IPS-NIHi7 (cell line): ENCODE measurements at regions not wholly inside any gene's neighbourhood (a gene's known extent, or its start where the extent isn't known, plus 50 kb on each side); places are given as distances from the start of the nearest gene placed in this dataset.
"Not testable (repeated sequence)": the region's sequence is repeated elsewhere in the genome, so short reads cannot be mapped to it uniquely, and the experiment has no call there.

Experiments used
- DNase-seq: peaks from one replicate; pipeline ENCODE4 v3.0.0; 2012; ENCODE audit warnings: mixed read lengths; ENCODE audit errors: extremely low spot score

- DNase-seq: not testable (repeated sequence)
Measured at GRCh38 chr7:81182056-81182455, 263.2 kb upstream of the SEMA3C start.

GRCh38 chr7:81181066-81181465 lies 262.2 kb upstream of the SEMA3C start:
- DNase-seq: no peak

DNA sequence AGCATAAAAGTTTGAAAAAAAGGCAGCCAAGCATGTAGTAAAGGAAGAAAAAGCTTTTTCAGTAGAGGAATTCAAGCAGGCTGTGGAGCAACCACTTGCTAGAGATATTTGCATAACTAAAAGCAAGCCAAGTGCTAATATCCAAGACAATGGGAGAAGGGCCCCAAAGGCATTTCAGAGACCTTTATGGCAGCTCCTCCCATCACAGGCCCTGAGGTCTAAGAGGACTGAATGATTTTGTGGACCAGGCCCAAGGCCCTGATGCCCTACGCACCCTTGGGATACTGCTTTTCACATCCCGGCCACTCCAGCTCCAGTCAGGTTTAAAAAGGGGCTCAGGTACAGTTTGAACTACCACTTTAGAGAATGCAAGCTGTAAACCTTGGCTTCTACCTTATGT lies 261.7 kb upstream of the SEMA3C start:
- peak; percentile 11 for DNase-seq

GRCh38 chr7:81175275-81175940 lies 256.6 kb upstream of the SEMA3C start:
- DNase-seq: no peak

DNA sequence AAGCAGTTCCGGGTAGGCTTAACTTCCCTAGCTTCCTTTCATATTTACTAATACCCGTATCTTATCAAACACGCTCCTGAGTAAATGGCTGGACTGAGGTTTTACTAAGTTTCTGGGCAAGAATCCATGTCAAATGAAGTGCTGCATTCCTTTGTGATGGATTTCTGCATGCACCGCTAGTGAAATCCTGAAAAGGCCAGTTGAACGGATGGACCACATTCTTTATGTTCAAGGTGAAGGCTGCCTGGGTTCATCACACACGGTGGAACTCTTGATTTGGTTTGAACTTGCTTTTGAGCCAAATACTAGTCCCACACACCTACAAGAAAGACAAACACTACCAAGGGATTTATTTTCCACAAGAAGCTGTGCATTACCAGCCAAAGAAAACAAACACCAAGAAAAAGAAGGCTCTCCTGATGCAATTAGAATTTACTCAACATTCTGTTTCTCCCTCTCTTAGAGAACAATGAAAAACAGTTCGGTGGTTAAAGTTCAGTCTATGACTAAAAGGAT lies 255.0 kb upstream of the SEMA3C start:
- DNase-seq: no peak

DNA sequence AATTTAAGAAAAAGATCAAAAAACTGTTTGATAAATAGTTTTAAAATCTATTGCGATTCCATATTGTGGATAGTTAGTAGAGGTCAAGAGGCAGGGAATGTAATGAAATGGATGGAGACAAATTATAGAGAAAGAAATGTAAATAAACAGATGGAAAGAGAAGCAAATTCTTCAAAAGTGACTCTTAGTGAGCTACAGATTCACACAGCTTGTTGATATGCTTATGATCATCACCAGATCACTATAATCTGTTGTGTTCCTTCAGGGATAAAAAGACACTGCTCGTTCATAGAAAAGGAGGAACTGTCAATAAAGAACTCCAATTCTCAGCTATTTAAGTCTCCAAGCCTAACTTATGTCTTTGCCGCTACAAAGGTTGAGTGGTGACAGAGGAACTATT lies 251.4 kb upstream of the SEMA3C start:
- no peak for DNase-seq

DNA sequence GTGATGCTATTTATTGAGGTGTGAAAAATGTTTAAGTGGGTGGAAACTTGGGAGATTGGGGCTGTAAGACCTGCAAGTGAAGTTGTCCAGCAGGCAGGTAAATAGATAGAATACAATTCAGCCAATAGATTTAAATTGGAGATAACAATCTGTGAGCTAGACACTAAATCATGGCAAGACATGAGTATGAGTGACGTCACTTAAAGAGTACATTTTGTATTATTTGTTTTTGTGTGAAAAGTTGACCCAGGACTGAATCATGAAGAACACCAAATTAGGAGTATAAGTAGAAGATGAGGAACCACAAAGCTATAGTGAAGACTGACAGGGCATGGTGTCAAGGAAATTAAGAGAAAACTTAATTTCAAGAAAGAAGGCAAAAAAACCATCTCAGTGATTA lies 249.1 kb upstream of the SEMA3C start:
- DNase-seq: no peak

DNA sequence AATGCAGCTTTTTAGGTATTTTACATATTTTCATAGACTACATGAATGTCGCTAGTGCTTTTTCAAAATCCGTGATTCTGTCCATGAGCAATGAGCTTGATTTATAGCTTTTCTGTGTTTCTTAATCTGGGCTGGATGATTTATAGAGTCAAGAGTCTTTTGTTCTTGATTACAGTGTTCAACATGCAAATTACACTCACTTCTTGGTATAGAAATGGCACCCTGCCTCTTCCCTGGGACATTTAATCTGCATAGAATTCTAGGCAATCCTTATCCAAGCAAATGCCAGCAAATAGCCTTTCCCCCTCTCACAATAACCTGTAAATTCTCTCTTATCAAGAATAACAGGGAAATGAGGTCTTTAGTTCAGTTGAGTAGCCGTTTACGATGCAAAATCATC lies 246.2 kb upstream of the SEMA3C start:
- no peak for DNase-seq

GRCh38 chr7:81162771-81163525 lies 244.1 kb upstream of the SEMA3C start:
- DNase-seq: no peak

DNA sequence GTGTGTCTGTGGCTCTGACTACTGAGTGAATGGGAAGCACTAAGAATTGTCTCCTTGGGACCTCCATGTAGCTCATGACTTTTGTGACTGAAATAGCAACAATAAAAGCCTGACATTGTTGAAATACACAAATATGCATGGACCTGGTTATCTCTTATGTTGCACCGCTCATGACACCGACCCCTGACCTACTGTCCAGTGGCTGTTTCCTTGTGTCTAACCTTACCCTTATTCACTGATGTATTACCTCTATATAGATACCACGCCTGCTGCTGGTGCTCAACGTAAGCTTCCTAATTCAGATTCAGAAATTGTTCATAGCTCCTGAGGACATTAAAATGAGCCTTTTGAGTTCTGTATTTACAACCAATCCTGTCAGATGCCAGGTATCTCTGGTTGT lies 243.4 kb upstream of the SEMA3C start:
- no peak for DNase-seq

DNA sequence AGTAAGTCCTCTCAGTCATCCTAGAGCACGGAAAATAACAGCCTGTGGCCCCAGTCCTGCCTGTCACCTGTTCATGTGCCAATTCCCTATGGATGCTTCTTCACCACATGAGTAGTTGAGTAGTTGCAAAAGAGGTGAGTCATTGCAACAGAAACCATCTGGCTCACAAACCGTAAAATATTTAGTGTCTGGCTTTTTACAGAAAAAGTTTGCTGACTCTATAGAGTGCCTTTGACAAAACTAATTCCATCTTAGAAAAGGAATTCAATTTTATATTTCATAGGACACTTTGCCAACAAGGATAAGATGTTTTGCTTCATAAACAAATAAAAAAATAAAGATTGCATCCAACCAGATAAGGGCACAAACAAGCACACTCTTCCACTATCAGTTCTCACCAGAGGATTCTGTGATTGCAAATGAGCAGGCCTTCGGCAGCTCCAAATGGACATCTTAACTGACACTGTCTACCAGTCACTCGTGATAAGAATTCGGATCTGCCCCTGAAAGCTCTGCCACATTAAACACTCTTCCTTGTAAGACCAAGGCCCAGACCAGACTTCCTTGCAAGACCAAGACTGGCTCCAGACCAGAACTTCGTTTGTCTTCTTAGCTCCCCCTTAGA lies 242.7 kb upstream of the SEMA3C start:
- DNase-seq: peak; percentile 20

GRCh38 chr7:81159402-81159801 lies 240.6 kb upstream of the SEMA3C start:
- DNase-seq: no peak

DNA sequence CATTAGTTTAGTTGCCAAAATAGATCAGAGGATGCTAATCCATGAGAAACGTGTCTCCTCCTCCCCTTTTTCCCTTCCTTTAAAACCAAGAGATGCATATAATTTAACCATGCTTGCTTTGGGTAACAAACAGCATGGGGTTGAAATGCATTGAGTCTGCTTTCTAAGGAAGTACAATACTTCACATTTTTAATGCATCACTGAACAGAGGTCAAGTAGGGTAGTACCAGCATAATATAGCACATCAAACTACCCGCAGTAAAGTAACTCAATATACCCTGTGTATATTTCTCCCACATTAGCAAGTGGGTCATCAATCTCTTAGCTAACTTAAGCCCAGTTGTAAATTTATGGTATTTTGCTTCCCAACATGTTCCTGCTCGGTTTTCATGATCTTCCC lies 239.3 kb upstream of the SEMA3C start:
- DNase-seq: no peak

- DNase-seq: no peak
Measured at GRCh38 chr7:81155654-81156373, 237.0 kb upstream of the SEMA3C start.

- no peak for DNase-seq
Measured at GRCh38 chr7:81154565-81154964, 235.7 kb upstream of the SEMA3C start.

DNA sequence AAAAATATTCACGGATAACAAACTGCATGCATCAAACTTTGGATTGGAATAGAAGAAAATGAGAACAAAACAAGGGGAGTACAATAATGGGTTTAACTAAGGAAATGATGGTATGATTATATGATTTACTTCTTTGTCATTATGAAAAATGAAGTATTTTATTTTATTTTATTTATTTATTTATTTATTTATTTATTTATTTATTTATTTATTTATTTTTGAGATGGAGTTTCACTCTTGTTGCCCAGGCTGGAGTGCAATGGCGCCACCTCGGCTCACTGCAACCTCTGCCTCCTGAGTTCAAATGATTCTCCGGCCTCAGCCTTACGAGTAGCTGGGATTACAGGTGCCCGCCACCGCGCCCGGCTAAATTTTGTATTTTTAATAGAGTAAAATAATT lies 234.1 kb upstream of the SEMA3C start:
- not testable (repeated sequence) for DNase-seq

- DNase-seq: no peak
Measured at GRCh38 chr7:81150951-81151361, 232.1 kb upstream of the SEMA3C start.

- no peak for DNase-seq
Measured at GRCh38 chr7:81143856-81144255, 225.0 kb upstream of the SEMA3C start.

- DNase-seq: not testable (repeated sequence)
Measured at GRCh38 chr7:81141257-81142205, 222.7 kb upstream of the SEMA3C start.

- DNase-seq: no peak
Measured at GRCh38 chr7:81140775-81141174, 221.9 kb upstream of the SEMA3C start.

DNA sequence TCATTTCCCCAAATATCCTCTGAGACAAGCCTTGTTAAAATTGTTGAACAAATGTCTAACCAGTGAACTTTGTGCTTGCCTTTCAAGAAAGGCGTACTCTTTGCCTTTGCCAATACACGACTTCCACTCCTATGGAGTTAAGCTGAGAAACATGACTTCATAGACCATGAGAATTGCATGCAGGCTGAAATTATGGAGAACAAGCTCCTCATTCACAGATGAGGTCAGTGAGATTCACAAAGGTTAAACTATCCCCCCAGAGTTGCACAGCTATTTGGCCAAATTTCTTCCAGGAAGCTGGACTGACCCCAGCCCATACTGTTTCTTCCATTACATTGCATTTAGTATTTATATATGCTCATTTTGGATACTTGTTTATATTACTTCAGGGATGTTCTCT lies 221.4 kb upstream of the SEMA3C start:
- no peak for DNase-seq
